HepG2 (cell line): ENCODE measurements at regions not wholly inside any gene's neighbourhood (a gene's known extent, or its start where the extent isn't known, plus 50 kb on each side); places are given as distances from the start of the nearest gene placed in this dataset.

Experiments used
- ATAC-seq: fragments of 200-7000 bp; cut with Tn5 transposase; 3 replicates; pipeline ENCODE4 v1.9.1; 2020; ENCODE audit warnings: mild to moderate bottlenecking, moderate library complexity
- BruUV-seq: library from RNA; stranded (reverse); fragments of 400-500 nt; replicated peaks from 2 replicates; lab custom pipeline; 2021; lab: Mats Ljungman, UMichigan
- CTCF ChIA-PET: fragments of 300-600 bp; formaldehyde crosslinking; extraction: SDS; loops from one replicate; lab custom pipeline; 2021; ENCODE audit warnings: low total read pairs, inconsistent platforms, low intra/inter-chr PET ratio; lab: Yijun Ruan, JAX
- POLR2A ChIA-PET: fragments of 350-600 bp; sonication (Branson Sonifier 250); formaldehyde crosslinking; loops from one replicate; lab custom pipeline; 2020; ENCODE audit warnings: antibody characterized with exemption, inconsistent platforms; lab: Yijun Ruan, JAX
- DNase-seq: peaks from one replicate; pipeline ENCODE4 v3.0.0-alpha.2; 2015; ENCODE audit warnings: low spot score
- FAIRE-seq: peaks from 3 replicates; lab custom pipeline; 2011; peaks lifted over from hg19 to GRCh38; lab: Jason Lieb, UNC
- H2AFZ ChIP-seq: one replicate; pipeline ENCODE4 v1.6.1; 2011; ENCODE audit warnings: low read length, inconsistent platforms
- H3K27ac ChIP-seq: fragments of 300-600 bp; 3 replicates; pipeline ENCODE4 v1.8.0; 2011; ENCODE audit warnings: mixed run types, mild to moderate bottlenecking, mixed read lengths, low read length, inconsistent platforms; ENCODE audit not compliant: insufficient read depth; ENCODE audit errors: extremely low read length
- H3K27me3 ChIP-seq, 2 experiments: fragments of 200-600 bp in 1 of 2; 2 replicates in 1 of 2; 3 replicates in 1 of 2; pipeline versions ENCODE4 v1.6.0 to v1.8.0; 2011; ENCODE audit warnings: low read length in 2 of 2, mild to moderate bottlenecking in 2 of 2, moderate library complexity in 2 of 2, inconsistent platforms in 1 of 2; ENCODE audit not compliant: insufficient read depth in 2 of 2, control insufficient read depth in 1 of 2
- H3K36me3 ChIP-seq, 2 experiments: fragments of 200-600 bp in 1 of 2; replicated peaks in 1 of 2; 2 replicates in 1 of 2; 3 replicates in 1 of 2; pipeline versions ENCODE4 v1.5.1 to v1.8.0; 2011; ENCODE audit warnings: low read length in 2 of 2, inconsistent platforms in 1 of 2; ENCODE audit not compliant: insufficient read depth in 2 of 2, control insufficient read depth in 1 of 2
- H3K4me1 ChIP-seq: 2 replicates; pipeline ENCODE4 v1.5.1; 2012; ENCODE audit warnings: low read length, inconsistent platforms; ENCODE audit not compliant: insufficient read depth
- H3K4me2 ChIP-seq: 2 replicates; pipeline ENCODE4 v1.6.0; 2011; ENCODE audit warnings: low read depth, low read length, inconsistent platforms
- H3K4me3 ChIP-seq, 3 experiments: fragments of 200-600 bp in 1 of 3; sonication (generic), shearing (Covaris generic) in 1 of 3; replicated peaks in 1 of 3; 2 replicates each; pipeline ENCODE4 v1.5.1; 2011 to 2016; ENCODE audit warnings: low read length in 3 of 3, inconsistent platforms in 2 of 3, low read depth in 2 of 3, mild to moderate bottlenecking in 2 of 3, control low read depth in 1 of 3, mixed read lengths in 1 of 3; ENCODE audit not compliant: insufficient read depth in 1 of 3
- H3K79me2 ChIP-seq: one replicate; pipeline ENCODE4 v1.6.1; 2011; ENCODE audit warnings: low read length, inconsistent platforms; ENCODE audit not compliant: insufficient read depth
- H3K9ac ChIP-seq: 2 replicates; pipeline ENCODE4 v1.6.0; 2011; ENCODE audit warnings: mild to moderate bottlenecking, low read depth, low read length, inconsistent platforms; ENCODE audit not compliant: insufficient read depth
- H3K9me3 ChIP-seq: 2 replicates; pipeline ENCODE4 v1.5.1; 2012; ENCODE audit warnings: mild to moderate bottlenecking, low read length
- H4K20me1 ChIP-seq: 2 replicates; pipeline ENCODE4 v1.6.0; 2011; ENCODE audit warnings: inconsistent platforms, mild to moderate bottlenecking, low read length, moderate library complexity; ENCODE audit not compliant: insufficient read depth
- GZF1 ChIP-seq: sonication (generic); formaldehyde crosslinking; IDR thresholded peaks from 2 replicates; pipeline ENCODE4 v1.5.1; 2020; ENCODE audit warnings: mild to moderate bottlenecking, missing genetic modification reagents
- RBFOX2 ChIP-seq: fragments of 200-400 bp; formaldehyde crosslinking; IDR thresholded peaks from 2 replicates; pipeline ENCODE4 v1.6.1; 2017; ENCODE audit warnings: low read depth, mild to moderate bottlenecking, low read length
- ZFP36 ChIP-seq: fragments of 150-350 bp; IDR thresholded peaks from 2 replicates; pipeline ENCODE4 v1.6.1; 2018; ENCODE audit warnings: borderline replicate concordance, low read length, low read depth; ENCODE audit not compliant: partially characterized antibody
- ZNF232 ChIP-seq: sonication (generic); formaldehyde crosslinking; IDR thresholded peaks from 2 replicates; pipeline ENCODE4 v1.4.0; 2020; ENCODE audit warnings: missing genetic modification reagents, borderline replicate concordance
- ZNF513 ChIP-seq: sonication (generic); formaldehyde crosslinking; conservative IDR thresholded peaks from 2 replicates; pipeline ENCODE4 v1.5.0; 2020; ENCODE audit warnings: missing genetic modification reagents
- ZNF577 ChIP-seq: sonication (generic); formaldehyde crosslinking; IDR thresholded peaks from 2 replicates; pipeline ENCODE4 v1.4.0; 2020; ENCODE audit warnings: mild to moderate bottlenecking, low read depth, missing genetic modification reagents, borderline replicate concordance
- ZNF619 ChIP-seq: sonication (generic); formaldehyde crosslinking; IDR thresholded peaks from 2 replicates; pipeline ENCODE4 v1.4.0; 2020; ENCODE audit warnings: mild to moderate bottlenecking, missing genetic modification reagents
- ZNF710 ChIP-seq: sonication (generic); formaldehyde crosslinking; IDR thresholded peaks from 2 replicates; pipeline ENCODE4 v1.5.0; 2020; ENCODE audit warnings: mild to moderate bottlenecking, missing genetic modification reagents, borderline replicate concordance
- WGBS: methylation state at CpG from one replicate; pipeline ENCODE4 v1.1.6; 2017; ENCODE audit warnings: low lambda C conversion rate; 5-methylcytosine and 5-hydroxymethylcytosine counted together
- in situ Hi-C: cut with HindIII; loops from 2 replicates; pipeline ENCODE4 v1.10.0; 2017; ENCODE audit warnings: low pct_unique_long_range_greater_than_20kb; ENCODE audit not compliant: extremely low pct_ligation_motif_present
- intact Hi-C: fragments of 100-400 bp; cut with micrococcal nuclease; formaldehyde crosslinking; loops from one replicate; pipeline ENCODE4 v1.10.0; 2022; ENCODE audit not compliant: unreplicated experiment
- TF ChIP-seq, protein P1 (sequence below): sonication (generic); formaldehyde crosslinking; IDR thresholded peaks from 2 replicates; pipeline ENCODE4 v1.5.0; 2020; ENCODE audit warnings: missing genetic modification reagents, mild to moderate bottlenecking, borderline replicate concordance
- TF ChIP-seq, protein P2 (sequence below): sonication (generic); formaldehyde crosslinking; IDR thresholded peaks from 2 replicates; pipeline ENCODE4 v1.4.0; 2020; ENCODE audit warnings: missing genetic modification reagents, borderline replicate concordance

- TF ChIP-seq GZF1 (CRISPR knock-in tag): no peak
- no peak for TF ChIP-seq RBFOX2
- TF ChIP-seq ZFP36: no peak
- no peak for TF ChIP-seq ZNF232 (CRISPR knock-in tag)
- no peak for TF ChIP-seq ZNF710 (CRISPR knock-in tag)
These were observed 235.0 kb upstream of the JUN start (continued) for GRCh38 chr1:59018860-59019259.

DNA sequence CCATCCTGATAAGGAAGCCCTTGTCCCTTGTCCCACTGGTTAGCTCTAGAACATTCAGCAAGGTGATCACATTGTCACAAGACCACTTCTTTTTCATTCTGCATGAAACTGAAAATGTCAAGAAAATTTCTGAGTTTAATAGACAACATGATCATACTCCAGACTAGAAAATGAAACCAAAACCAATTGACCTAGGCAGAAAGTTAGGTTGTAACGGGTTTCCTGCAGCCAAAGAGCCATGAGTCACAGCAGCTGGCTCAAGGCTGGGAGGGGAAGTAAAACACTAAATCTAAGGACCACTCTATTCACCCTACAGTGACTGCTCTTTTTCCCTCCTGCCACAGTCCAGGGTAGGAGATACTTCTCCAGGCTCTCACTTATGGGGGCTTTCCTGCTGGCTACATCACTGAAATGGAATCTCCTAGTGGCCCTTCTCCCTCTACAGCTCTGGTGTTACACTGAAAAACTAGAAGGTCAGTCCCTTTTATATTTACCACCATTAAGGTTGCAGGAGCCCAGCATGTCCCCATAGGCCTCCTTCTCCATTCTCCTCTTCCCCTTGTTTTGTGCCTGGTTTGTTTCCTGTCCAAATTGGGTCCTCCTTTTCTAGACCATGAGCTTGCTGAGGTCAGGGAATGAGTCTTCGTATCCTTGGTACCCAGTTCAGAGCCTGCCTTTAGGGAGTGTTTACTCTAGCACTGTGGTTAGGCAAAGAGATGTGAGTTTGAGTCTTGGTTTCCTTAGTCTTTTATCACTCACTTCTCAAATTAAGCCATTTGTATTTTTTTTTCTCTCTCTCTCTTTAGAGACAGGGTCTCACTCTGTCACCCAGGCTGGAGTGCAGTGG is 236.5 kb upstream of the JUN start:
- ATAC-seq: peak; percentile 65
- no peak for TF ChIP-seq ZNF619 (CRISPR knock-in tag)
- no peak for TF ChIP-seq ZNF577
- TF ChIP-seq ZNF513 (CRISPR knock-in tag): no peak
- TF ChIP-seq, protein P1, sequence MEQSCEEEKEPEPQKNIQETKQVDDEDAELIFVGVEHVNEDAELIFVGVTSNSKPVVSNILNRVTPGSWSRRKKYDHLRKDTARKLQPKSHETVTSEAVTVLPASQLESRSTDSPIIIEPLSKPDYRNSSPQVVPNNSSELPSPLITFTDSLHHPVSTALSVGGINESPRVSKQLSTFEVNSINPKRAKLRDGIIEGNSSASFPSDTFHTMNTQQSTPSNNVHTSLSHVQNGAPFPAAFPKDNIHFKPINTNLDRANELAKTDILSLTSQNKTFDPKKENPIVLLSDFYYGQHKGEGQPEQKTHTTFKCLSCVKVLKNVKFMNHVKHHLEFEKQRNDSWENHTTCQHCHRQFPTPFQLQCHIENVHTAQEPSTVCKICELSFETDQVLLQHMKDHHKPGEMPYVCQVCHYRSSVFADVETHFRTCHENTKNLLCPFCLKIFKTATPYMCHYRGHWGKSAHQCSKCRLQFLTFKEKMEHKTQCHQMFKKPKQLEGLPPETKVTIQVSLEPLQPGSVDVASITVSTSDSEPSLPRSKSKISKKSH (CRISPR knock-in tag): no peak
- TF ChIP-seq, protein P2, sequence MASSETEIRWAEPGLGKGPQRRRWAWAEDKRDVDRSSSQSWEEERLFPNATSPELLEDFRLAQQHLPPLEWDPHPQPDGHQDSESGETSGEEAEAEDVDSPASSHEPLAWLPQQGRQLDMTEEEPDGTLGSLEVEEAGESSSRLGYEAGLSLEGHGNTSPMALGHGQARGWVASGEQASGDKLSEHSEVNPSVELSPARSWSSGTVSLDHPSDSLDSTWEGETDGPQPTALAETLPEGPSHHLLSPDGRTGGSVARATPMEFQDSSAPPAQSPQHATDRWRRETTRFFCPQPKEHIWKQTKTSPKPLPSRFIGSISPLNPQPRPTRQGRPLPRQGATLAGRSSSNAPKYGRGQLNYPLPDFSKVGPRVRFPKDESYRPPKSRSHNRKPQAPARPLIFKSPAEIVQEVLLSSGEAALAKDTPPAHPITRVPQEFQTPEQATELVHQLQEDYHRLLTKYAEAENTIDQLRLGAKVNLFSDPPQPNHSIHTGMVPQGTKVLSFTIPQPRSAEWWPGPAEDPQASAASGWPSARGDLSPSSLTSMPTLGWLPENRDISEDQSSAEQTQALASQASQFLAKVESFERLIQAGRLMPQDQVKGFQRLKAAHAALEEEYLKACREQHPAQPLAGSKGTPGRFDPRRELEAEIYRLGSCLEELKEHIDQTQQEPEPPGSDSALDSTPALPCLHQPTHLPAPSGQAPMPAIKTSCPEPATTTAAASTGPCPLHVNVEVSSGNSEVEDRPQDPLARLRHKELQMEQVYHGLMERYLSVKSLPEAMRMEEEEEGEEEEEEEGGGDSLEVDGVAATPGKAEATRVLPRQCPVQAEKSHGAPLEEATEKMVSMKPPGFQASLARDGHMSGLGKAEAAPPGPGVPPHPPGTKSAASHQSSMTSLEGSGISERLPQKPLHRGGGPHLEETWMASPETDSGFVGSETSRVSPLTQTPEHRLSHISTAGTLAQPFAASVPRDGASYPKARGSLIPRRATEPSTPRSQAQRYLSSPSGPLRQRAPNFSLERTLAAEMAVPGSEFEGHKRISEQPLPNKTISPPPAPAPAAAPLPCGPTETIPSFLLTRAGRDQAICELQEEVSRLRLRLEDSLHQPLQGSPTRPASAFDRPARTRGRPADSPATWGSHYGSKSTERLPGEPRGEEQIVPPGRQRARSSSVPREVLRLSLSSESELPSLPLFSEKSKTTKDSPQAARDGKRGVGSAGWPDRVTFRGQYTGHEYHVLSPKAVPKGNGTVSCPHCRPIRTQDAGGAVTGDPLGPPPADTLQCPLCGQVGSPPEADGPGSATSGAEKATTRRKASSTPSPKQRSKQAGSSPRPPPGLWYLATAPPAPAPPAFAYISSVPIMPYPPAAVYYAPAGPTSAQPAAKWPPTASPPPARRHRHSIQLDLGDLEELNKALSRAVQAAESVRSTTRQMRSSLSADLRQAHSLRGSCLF (CRISPR knock-in tag): no peak

More for the DNA sequence above, 236.5 kb upstream of the JUN start:
- H3K27ac ChIP-seq: no peak overlapping the region
- ChIA-PET POLR2A (interaction anchor here (1.1 kb wide), 1 partner anchor 138 kb away, joined by 3 read pairs; no protein-coding TSS in a partner anchor), CTCF (no interaction called here)
- peak overlapping the region; percentile 66 for H3K4me2 ChIP-seq
- WGBS: 33% methylated on average over 2 of the region's 2 CpGs
- H3K4me3 ChIP-seq: peak overlapping the region; percentile 9 to 39 (median 22); a peak in 3 of 6 replicates
- no peak for DNase-seq
- peaks cover 19% of the 10 kb centered on the region; the same call in 1 of the 2 replicates for H3K4me1 ChIP-seq
- in situ Hi-C loops: no loop called here
- peak; percentile 4 for FAIRE-seq
- peaks cover 2 to 22% of the 10 kb centered on the region in 2 experiments; a peak in 2 of 5 replicates for H3K27me3 ChIP-seq
- peak overlapping the region; percentile 80 for H2AFZ ChIP-seq
- H4K20me1 ChIP-seq: no peaks in the 10 kb centered on the region
- intact Hi-C loops: no loop called here
- no peaks in the 10 kb centered on the region for H3K36me3 ChIP-seq
- BruUV-seq: no TSS peak
- no peaks in the 10 kb centered on the region for H3K79me2 ChIP-seq
- 0 out of 2 replicates have a peak, but pooled peaks cover 4% of the 10 kb centered on the region for H3K9me3 ChIP-seq
- H3K9ac ChIP-seq: no peak overlapping the region
